ENCODE measurements at regions not wholly inside any gene's neighbourhood (a gene's known extent, or its start where the extent isn't known, plus 50 kb on each side); places are given as distances from the start of the nearest gene placed in this dataset.

DNA sequence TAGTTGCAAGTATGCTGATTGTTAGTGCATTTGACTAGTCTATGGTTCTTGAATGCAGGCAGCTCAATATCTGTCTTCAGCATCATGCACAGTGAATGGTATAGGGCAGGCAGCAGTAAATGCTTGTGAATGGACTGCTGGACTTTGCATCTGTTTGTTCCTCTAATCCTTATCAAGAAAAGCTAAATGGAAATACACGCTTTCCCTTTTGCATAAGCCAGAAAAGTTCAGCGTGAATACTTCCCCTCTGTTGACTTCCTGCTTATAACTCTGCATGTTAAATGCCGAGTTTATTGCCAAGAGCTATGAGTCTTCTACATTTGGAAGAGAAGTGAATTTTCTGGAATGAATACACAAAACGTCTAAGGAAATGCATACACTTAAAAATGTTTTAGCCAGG lies 127.9 kb upstream of the CPHXL start:
- intact Hi-C loops (cut with DNase I) = no loop called here
- no peak for DNase-seq (ENCODE audit: extremely low spot score in 2 of 2)
- no peaks in the 10 kb centered on the region for H3K36me3 ChIP-seq

GRCh38 chr16:75860326-75861053 lies 134.2 kb upstream of the CPHXL start:
- no peak for DNase-seq (ENCODE audit: extremely low spot score in 2 of 2)
- no peaks in the 10 kb centered on the region for H3K4me1 ChIP-seq
- TF ChIP-seq POLR2AphosphoS5 (IDR thresholded peaks at IDR 0.05; ENCODE audit: insufficient read depth in 1 of 2, low read depth in 1 of 2) = no peak
- TF ChIP-seq, protein P1, sequence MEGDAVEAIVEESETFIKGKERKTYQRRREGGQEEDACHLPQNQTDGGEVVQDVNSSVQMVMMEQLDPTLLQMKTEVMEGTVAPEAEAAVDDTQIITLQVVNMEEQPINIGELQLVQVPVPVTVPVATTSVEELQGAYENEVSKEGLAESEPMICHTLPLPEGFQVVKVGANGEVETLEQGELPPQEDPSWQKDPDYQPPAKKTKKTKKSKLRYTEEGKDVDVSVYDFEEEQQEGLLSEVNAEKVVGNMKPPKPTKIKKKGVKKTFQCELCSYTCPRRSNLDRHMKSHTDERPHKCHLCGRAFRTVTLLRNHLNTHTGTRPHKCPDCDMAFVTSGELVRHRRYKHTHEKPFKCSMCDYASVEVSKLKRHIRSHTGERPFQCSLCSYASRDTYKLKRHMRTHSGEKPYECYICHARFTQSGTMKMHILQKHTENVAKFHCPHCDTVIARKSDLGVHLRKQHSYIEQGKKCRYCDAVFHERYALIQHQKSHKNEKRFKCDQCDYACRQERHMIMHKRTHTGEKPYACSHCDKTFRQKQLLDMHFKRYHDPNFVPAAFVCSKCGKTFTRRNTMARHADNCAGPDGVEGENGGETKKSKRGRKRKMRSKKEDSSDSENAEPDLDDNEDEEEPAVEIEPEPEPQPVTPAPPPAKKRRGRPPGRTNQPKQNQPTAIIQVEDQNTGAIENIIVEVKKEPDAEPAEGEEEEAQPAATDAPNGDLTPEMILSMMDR (IDR thresholded peaks at IDR 0.05) = no peak
- TF ChIP-seq POLR2A (IDR thresholded peaks at IDR 0.05) = no peak
- H3K9me3 ChIP-seq = no peaks in the 10 kb centered on the region
- no peak overlapping the region for H3K27ac ChIP-seq
- intact Hi-C loops (cut with DNase I) = no loop called here
- H3K27me3 ChIP-seq = no peaks in the 10 kb centered on the region
- H3K36me3 ChIP-seq = no peaks in the 10 kb centered on the region
- H3K4me3 ChIP-seq = no peak overlapping the region

More for the DNA sequence above, 127.9 kb upstream of the CPHXL start:
- H3K4me3 ChIP-seq = no peak overlapping the region
- H3K9me3 ChIP-seq = no peaks in the 10 kb centered on the region
- no peaks in the 10 kb centered on the region for H3K27me3 ChIP-seq
- TF ChIP-seq POLR2AphosphoS5 (IDR thresholded peaks at IDR 0.05; ENCODE audit: insufficient read depth in 1 of 2, low read depth in 1 of 2) (no peak), POLR2A (IDR thresholded peaks at IDR 0.05) (no peak)
- TF ChIP-seq, protein P1 (IDR thresholded peaks at IDR 0.05) = no peak
- H3K4me1 ChIP-seq = no peaks in the 10 kb centered on the region
- no peak overlapping the region for H3K27ac ChIP-seq

- intact Hi-C loops (cut with DNase I) = no loop called here
Measured at GRCh38 chr16:75861311-75862097, 135.2 kb upstream of the CPHXL start.

DNA sequence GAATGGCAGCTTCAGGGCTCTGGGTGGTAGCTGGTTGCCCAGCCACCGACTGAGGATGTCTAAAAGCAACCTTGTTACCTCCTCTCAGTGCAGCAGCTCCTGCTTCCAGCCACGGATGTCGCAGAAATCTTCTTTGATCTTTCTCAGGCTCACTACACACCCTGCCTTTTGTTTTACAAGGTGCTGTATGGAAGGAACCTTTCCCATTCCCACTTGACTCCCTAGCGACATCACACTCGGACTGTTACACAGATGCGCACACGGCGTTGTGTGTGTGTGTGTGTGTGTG lies 135.8 kb upstream of the CPHXL start:
- no peaks in the 10 kb centered on the region for H3K36me3 ChIP-seq
- H3K27ac ChIP-seq = no peak overlapping the region
- H3K4me3 ChIP-seq = no peak overlapping the region
- intact Hi-C loops (cut with DNase I) = no loop called here
- no peak for DNase-seq (ENCODE audit: extremely low spot score in 2 of 2)
- no peaks in the 10 kb centered on the region for H3K27me3 ChIP-seq
- TF ChIP-seq, protein P1 (IDR thresholded peaks at IDR 0.05) = no peak
- TF ChIP-seq POLR2AphosphoS5 (IDR thresholded peaks at IDR 0.05; ENCODE audit: insufficient read depth in 1 of 2, low read depth in 1 of 2) (no peak), POLR2A (IDR thresholded peaks at IDR 0.05) (no peak)
- no peaks in the 10 kb centered on the region for H3K4me1 ChIP-seq
- no peaks in the 10 kb centered on the region for H3K9me3 ChIP-seq

More at GRCh38 chr16:75861311-75862097, 135.2 kb upstream of the CPHXL start:
- Histone ChIP-seq H3K9me3 (no peaks in the 10 kb centered on the region), H3K27me3 (no peaks in the 10 kb centered on the region), H3K36me3 (no peaks in the 10 kb centered on the region), H3K27ac (no peak overlapping the region), H3K4me3 (no peak overlapping the region), H3K4me1 (no peaks in the 10 kb centered on the region)
- TF ChIP-seq, protein P1 (IDR thresholded peaks at IDR 0.05) = no peak
- TF ChIP-seq POLR2AphosphoS5 (IDR thresholded peaks at IDR 0.05; ENCODE audit: insufficient read depth in 1 of 2, low read depth in 1 of 2) (no peak), POLR2A (IDR thresholded peaks at IDR 0.05) (no peak)
- DNase-seq (ENCODE audit: extremely low spot score in 2 of 2) = no peak

DNA sequence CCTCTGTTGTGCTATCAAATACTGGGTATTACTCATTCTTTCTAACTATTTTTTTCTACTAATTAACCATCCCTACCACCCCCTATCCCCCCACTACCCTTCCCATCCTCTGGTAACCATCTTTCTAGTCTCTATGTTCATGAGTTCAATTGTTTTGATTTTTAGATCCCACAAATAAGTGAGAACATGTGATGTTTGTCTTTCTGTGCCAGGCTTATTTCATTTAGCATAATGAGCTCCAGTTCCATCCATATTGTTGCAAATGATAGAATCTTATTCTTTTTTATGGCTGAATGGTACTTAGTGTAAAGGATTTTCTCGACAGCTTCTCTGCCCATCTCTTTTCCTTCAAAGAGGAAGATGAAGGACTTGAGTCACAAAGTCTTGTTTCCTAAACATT lies 138.0 kb upstream of the CPHXL start:
- H3K36me3 ChIP-seq = no peaks in the 10 kb centered on the region
- TF ChIP-seq, protein P1 (IDR thresholded peaks at IDR 0.05) = no peak
- TF ChIP-seq POLR2A (IDR thresholded peaks at IDR 0.05) = no peak
- TF ChIP-seq POLR2AphosphoS5 (IDR thresholded peaks at IDR 0.05; ENCODE audit: insufficient read depth in 1 of 2, low read depth in 1 of 2) = no peak
- no peaks in the 10 kb centered on the region for H3K9me3 ChIP-seq
- no peaks in the 10 kb centered on the region for H3K27me3 ChIP-seq
- intact Hi-C loops (cut with DNase I) = no loop called here
- H3K27ac ChIP-seq = no peak overlapping the region
- no peak for DNase-seq (ENCODE audit: extremely low spot score in 2 of 2)
- H3K4me1 ChIP-seq = no peaks in the 10 kb centered on the region
- H3K4me3 ChIP-seq = no peak overlapping the region
